ENCODE measurements at regions not wholly inside any gene's neighbourhood (a gene's known extent, or its start where the extent isn't known, plus 50 kb on each side); places are given as distances from the start of the nearest gene placed in this dataset.

DNA sequence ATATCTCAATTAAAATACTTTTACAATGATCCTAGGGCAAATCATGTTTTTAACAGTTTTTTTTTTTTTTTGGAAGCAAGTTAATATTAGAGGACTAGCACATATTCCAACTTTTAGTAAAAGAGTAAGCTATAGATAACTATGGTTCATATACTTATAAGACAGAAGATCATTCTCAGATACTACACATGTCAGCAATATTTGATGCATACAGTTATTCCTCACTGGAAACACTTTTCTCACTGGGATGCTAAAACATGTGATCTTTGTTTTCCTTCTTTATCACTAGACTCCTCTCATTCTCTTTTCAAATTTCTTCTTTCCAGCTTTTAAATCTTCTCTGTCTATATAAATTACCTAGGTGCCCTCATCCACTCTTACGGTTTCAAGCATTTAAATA lies 1020.4 kb upstream of the FBXO33 start:
- no peaks in the 10 kb centered on the region for H3K36me3 ChIP-seq
- DNase-seq = no peak
- no peak overlapping the region for H3K4me3 ChIP-seq
- H3K27ac ChIP-seq = no peak overlapping the region
- intact Hi-C loops (cut with DNase I; ENCODE audit: low total_unique reads) = no loop called here
- WGBS, 5 donors = 84 to 96% (median 89%) methylated on average over 1 of the region's 1 CpG
- H3K9me3 ChIP-seq = peaks cover 0 to 6% (median 0%) of the 10 kb centered on the region in 8 donors
- TF ChIP-seq, protein P1, sequence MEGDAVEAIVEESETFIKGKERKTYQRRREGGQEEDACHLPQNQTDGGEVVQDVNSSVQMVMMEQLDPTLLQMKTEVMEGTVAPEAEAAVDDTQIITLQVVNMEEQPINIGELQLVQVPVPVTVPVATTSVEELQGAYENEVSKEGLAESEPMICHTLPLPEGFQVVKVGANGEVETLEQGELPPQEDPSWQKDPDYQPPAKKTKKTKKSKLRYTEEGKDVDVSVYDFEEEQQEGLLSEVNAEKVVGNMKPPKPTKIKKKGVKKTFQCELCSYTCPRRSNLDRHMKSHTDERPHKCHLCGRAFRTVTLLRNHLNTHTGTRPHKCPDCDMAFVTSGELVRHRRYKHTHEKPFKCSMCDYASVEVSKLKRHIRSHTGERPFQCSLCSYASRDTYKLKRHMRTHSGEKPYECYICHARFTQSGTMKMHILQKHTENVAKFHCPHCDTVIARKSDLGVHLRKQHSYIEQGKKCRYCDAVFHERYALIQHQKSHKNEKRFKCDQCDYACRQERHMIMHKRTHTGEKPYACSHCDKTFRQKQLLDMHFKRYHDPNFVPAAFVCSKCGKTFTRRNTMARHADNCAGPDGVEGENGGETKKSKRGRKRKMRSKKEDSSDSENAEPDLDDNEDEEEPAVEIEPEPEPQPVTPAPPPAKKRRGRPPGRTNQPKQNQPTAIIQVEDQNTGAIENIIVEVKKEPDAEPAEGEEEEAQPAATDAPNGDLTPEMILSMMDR (IDR thresholded peaks at IDR 0.05 in 8 of 11, conservative IDR thresholded peaks at IDR 0.05 in 3 of 11) = no peak
- no peak for TF ChIP-seq POLR2AphosphoS5 (IDR thresholded peaks at IDR 0.05)
- H3K27me3 ChIP-seq (replicated peaks in 1 of 7) = no peaks in the 10 kb centered on the region
- no peaks in the 10 kb centered on the region for H3K4me1 ChIP-seq

DNA sequence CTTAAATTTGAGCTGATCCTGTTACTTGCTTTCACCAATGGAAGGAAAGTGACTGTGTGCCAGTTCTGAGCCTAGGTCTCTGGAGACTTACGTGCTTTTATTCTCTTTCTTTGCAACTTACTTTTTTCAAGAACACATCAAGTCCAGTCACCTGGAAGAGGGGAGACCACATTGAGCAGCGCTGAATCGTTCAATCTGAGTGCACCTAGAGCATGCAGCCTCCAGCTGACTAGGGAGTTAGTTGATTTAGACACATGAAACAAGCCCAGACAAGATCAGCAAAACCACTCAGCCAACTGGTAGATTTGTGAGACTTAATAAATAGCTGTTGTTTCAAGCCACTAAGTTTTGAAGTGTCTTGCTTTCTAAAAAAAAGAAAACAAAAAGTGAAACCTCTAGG lies 1014.8 kb upstream of the FBXO33 start:
- H3K4me1 ChIP-seq = no peaks in the 10 kb centered on the region
- H3K27me3 ChIP-seq (replicated peaks in 1 of 7) = no peaks in the 10 kb centered on the region
- no peaks in the 10 kb centered on the region for H3K9me3 ChIP-seq
- no peak overlapping the region for H3K27ac ChIP-seq
- TF ChIP-seq POLR2AphosphoS5 (IDR thresholded peaks at IDR 0.05) = no peak
- intact Hi-C loops (cut with DNase I; ENCODE audit: low total_unique reads) = no loop called here
- H3K36me3 ChIP-seq = no peaks in the 10 kb centered on the region
- no peak for DNase-seq
- WGBS, 5 donors = 80 to 93% (median 90%) methylated on average over 3 of the region's 3 CpGs
- no peak overlapping the region for H3K4me3 ChIP-seq

DNA sequence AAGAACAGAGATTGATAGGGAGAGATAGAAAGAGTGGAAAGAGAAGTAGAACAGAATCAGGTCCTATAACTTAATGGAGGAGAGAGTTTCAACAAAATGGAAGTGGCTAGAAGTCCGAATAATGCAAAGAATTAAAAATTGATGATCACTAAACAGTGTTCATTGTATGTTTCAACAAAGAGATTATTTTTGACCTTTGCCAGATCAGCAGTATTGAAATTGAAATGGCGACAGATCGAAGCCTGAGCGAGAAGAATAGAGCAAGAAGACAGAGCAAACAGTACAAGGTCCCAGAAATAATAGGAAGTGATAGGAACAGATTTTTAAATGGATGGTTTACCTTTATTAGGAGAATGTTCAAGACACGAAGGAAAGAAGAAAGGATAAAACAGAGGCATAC lies 1012.8 kb upstream of the FBXO33 start:
- H3K36me3 ChIP-seq = no peaks in the 10 kb centered on the region
- intact Hi-C loops (cut with DNase I; ENCODE audit: low total_unique reads) = no loop called here
- no peak overlapping the region for H3K4me3 ChIP-seq
- DNase-seq = no peak
- no peaks in the 10 kb centered on the region for H3K27me3 ChIP-seq (replicated peaks in 1 of 7)
- TF ChIP-seq POLR2A (IDR thresholded peaks at IDR 0.05) (no peak), POLR2AphosphoS5 (IDR thresholded peaks at IDR 0.05) (no peak)
- TF ChIP-seq, protein P1 (IDR thresholded peaks at IDR 0.05 in 8 of 11, conservative IDR thresholded peaks at IDR 0.05 in 3 of 11) = no peak
- 84 to 95% (median 89%) methylated on average over 5 of the region's 5 CpGs for WGBS, 5 donors
- H3K9me3 ChIP-seq = peaks cover 0 to 6% (median 0%) of the 10 kb centered on the region in 8 donors
- no peaks in the 10 kb centered on the region for H3K4me1 ChIP-seq
- no peak overlapping the region for H3K27ac ChIP-seq

DNA sequence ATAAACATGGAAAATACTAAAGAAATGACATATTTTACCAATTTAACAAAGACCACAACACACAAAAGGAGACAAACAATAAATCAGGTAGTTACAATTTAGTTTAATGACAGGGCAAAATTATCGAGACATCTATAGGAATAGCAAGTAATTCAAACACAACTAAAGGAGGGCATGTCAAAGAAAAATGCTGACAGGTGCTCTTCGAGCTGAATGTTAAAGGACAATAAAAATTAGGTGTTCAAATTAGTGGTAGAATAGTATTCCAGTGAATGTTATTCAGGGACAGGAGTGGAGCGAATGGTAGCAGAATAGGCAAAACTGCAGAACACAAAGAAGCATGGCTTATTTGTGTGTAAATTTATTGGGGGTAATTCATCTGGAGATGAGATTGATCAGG lies 1004.3 kb upstream of the FBXO33 start:
- Histone ChIP-seq H3K4me3 (no peak overlapping the region), H3K27ac (no peak overlapping the region), H3K27me3 (replicated peaks in 1 of 7) (no peaks in the 10 kb centered on the region), H3K9me3 (peaks cover 0 to 4% (median 0%) of the 10 kb centered on the region in 8 donors), H3K4me1 (no peaks in the 10 kb centered on the region), H3K36me3 (no peaks in the 10 kb centered on the region)
- TF ChIP-seq, protein P1 (IDR thresholded peaks at IDR 0.05 in 8 of 11, conservative IDR thresholded peaks at IDR 0.05 in 3 of 11) = no peak
- no peak for TF ChIP-seq POLR2AphosphoS5 (IDR thresholded peaks at IDR 0.05)
- TF ChIP-seq POLR2A (IDR thresholded peaks at IDR 0.05) = no peak
- WGBS, 5 donors = 78 to 87% (median 81%) methylated on average over 3 of the region's 3 CpGs
- intact Hi-C loops (cut with DNase I; ENCODE audit: low total_unique reads) = no loop called here
- DNase-seq = no peak

DNA sequence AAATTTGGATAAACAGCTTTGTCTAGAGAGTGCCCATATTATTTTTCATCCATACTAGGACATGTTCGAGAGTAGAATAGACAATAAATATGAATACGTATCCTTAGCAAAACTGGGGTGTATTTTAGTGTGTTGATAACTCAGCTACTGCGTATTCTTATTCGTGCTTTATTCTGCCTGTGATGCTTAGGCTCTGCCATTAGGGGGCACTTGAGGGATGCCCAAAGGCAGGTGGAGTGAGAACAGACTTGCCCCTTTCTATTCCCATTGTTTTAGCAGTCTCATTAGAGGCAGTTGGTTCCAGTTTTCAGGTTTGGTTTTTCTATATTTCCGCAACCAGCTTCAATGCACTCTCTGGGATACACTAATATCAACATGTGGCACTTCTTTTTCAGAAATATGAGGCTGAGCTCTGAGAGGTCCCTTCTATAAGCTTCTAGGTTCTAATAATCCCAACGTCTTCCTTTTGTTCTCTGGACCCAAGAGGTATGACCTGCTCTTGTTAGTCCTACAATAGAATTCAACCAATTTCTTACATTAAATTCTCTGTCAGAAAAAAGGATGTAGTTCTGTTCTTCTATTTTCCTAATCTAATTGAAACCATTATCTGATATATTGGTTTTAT lies 985.7 kb upstream of the FBXO33 start:
- 35 to 53% (median 44%) methylated on average over 6 of the region's 6 CpGs for WGBS, 5 donors
- H3K27ac ChIP-seq = no peak overlapping the region
- H3K36me3 ChIP-seq = no peaks in the 10 kb centered on the region
- TF ChIP-seq, protein P1 (IDR thresholded peaks at IDR 0.05 in 8 of 11, conservative IDR thresholded peaks at IDR 0.05 in 3 of 11) = peak in 9 of 11 experiments; percentile 22 to 59 (median 49)
- no peak for TF ChIP-seq POLR2A (IDR thresholded peaks at IDR 0.05)
- H3K4me1 ChIP-seq = no peaks in the 10 kb centered on the region
- H3K9me3 ChIP-seq = no peaks in the 10 kb centered on the region
- intact Hi-C loops (cut with DNase I; ENCODE audit: low total_unique reads) = no loop called here
- H3K4me3 ChIP-seq = peak overlapping the region in 2 of 8 donors; percentile 19 to 34
- no peak for DNase-seq
- H3K27me3 ChIP-seq (replicated peaks in 1 of 7) = no peaks in the 10 kb centered on the region
